HG03342 (cell line): ENCODE measurements at regions not wholly inside any gene's neighbourhood (a gene's known extent, or its start where the extent isn't known, plus 50 kb on each side); places are given as distances from the start of the nearest gene placed in this dataset.
"Not testable (repeated sequence)": the region's sequence is repeated elsewhere in the genome, so short reads cannot be mapped to it uniquely, and the experiment has no call there.

Source experiments
- ATAC-seq: cut with Tn5 transposase; IDR thresholded peaks from one replicate; pipeline ENCODE4 v1.9.1; 2021; ENCODE audit warnings: mild to moderate bottlenecking, moderate library complexity; ENCODE audit not compliant: unreplicated experiment

GRCh38 chr3:127045435-127046045 lies 62.6 kb downstream of the PLXNA1 start:
- no peak for ATAC-seq

GRCh38 chr3:127046690-127047089 lies 63.8 kb downstream of the PLXNA1 start:
- not testable (repeated sequence) for ATAC-seq

GRCh38 chr3:127049393-127049792 lies 66.5 kb downstream of the PLXNA1 start:
- ATAC-seq = no peak

- no peak for ATAC-seq
These were observed 67.8 kb downstream of the PLXNA1 start for GRCh38 chr3:127050733-127051132.

- ATAC-seq = no peak
These were observed 69.2 kb downstream of the PLXNA1 start for GRCh38 chr3:127052121-127052561.

- no peak for ATAC-seq
These were observed 70.1 kb downstream of the PLXNA1 start for GRCh38 chr3:127053026-127053425.

- ATAC-seq = no peak
These were observed 70.5 kb downstream of the PLXNA1 start for GRCh38 chr3:127053450-127053849.

- no peak for ATAC-seq
These were observed 71.1 kb downstream of the PLXNA1 start for GRCh38 chr3:127053979-127054378.

GRCh38 chr3:127056281-127056680 lies 73.4 kb downstream of the PLXNA1 start:
- no peak for ATAC-seq

GRCh38 chr3:127056976-127057375 lies 74.1 kb downstream of the PLXNA1 start:
- ATAC-seq = no peak

GRCh38 chr3:127059072-127059471 lies 76.2 kb downstream of the PLXNA1 start:
- ATAC-seq = no peak

- ATAC-seq = no peak
These were observed 78.7 kb downstream of the PLXNA1 start for GRCh38 chr3:127061641-127062040.

- no peak for ATAC-seq
These were observed 80.0 kb downstream of the PLXNA1 start for GRCh38 chr3:127062926-127063325.

GRCh38 chr3:127063916-127064315 lies 81.0 kb downstream of the PLXNA1 start:
- ATAC-seq = no peak

GRCh38 chr3:127064391-127065137 lies 81.6 kb downstream of the PLXNA1 start:
- no peak for ATAC-seq

- ATAC-seq = no peak
These were observed 82.2 kb downstream of the PLXNA1 start for GRCh38 chr3:127065138-127065427.

- ATAC-seq = no peak
These were observed 82.8 kb downstream of the PLXNA1 start for GRCh38 chr3:127065561-127066290.

GRCh38 chr3:127066635-127067034 lies 83.7 kb downstream of the PLXNA1 start:
- no peak for ATAC-seq

- ATAC-seq = no peak
These were observed 84.4 kb downstream of the PLXNA1 start for GRCh38 chr3:127067116-127067910.

- ATAC-seq = no peak
These were observed 85.3 kb downstream of the PLXNA1 start for GRCh38 chr3:127068111-127068810.

- no peak for ATAC-seq
These were observed 86.0 kb downstream of the PLXNA1 start for GRCh38 chr3:127068871-127069270.
